CD4-positive, alpha-beta T cell treated with Interleukin-4 for 1 hour (primary cell): ENCODE measurements at regions not wholly inside any gene's neighbourhood (a gene's known extent, or its start where the extent isn't known, plus 50 kb on each side); places are given as distances from the start of the nearest gene placed in this dataset.
"Not testable (repeated sequence)": the region's sequence is repeated elsewhere in the genome, so short reads cannot be mapped to it uniquely, and the experiment has no call there.

Experiments
- DNase-seq, 2 donors: peaks; one replicate each; pipeline ENCODE4 v3.0.0-alpha.2; 2020 to 2022

GRCh38 chr16:17936766-17937402, 399.7 kb downstream of the NPIPA8 start:
- DNase-seq = no peak

GRCh38 chr16:17930280-17930679, 406.3 kb downstream of the NPIPA8 start:
- no peak for DNase-seq

GRCh38 chr16:17926866-17927399, 409.6 kb downstream of the NPIPA8 start:
- DNase-seq = no peak

GRCh38 chr16:17926461-17926860, 410.1 kb downstream of the NPIPA8 start:
- DNase-seq = no peak

GRCh38 chr16:17925761-17926160, 410.8 kb downstream of the NPIPA8 start:
- DNase-seq = no peak

- peak; percentile 22 to 51 for DNase-seq
Observed at GRCh38 chr16:17921357-17921978, 415.1 kb downstream of the NPIPA8 start.

GRCh38 chr16:17917316-17918019, 419.1 kb downstream of the NPIPA8 start:
- DNase-seq = no peak

GRCh38 chr16:17915791-17916190, 420.7 kb downstream of the NPIPA8 start:
- no peak for DNase-seq

- DNase-seq = no peak
Observed at GRCh38 chr16:17914168-17914567, 422.4 kb downstream of the NPIPA8 start.

- DNase-seq = not testable (repeated sequence)
Observed at GRCh38 chr16:17911578-17911977, 425.0 kb downstream of the NPIPA8 start.

GRCh38 chr16:17906626-17907025, 429.9 kb downstream of the NPIPA8 start:
- DNase-seq = not testable (repeated sequence)

GRCh38 chr16:17901309-17901708, 430.5 kb upstream of the XYLT1 start:
- DNase-seq = no peak

GRCh38 chr16:17899141-17899540, 428.4 kb upstream of the XYLT1 start:
- DNase-seq = no peak

- no peak for DNase-seq
Observed at GRCh38 chr16:17887963-17888362, 417.2 kb upstream of the XYLT1 start.

- DNase-seq = no peak
Observed at GRCh38 chr16:17885659-17886207, 415.0 kb upstream of the XYLT1 start.

GRCh38 chr16:17877821-17878360, 407.1 kb upstream of the XYLT1 start:
- DNase-seq = no peak

- no peak for DNase-seq
Observed at GRCh38 chr16:17866996-17867395, 396.2 kb upstream of the XYLT1 start.

GRCh38 chr16:17861981-17862479, 391.3 kb upstream of the XYLT1 start:
- DNase-seq = no peak

GRCh38 chr16:17858061-17858460, 387.3 kb upstream of the XYLT1 start:
- DNase-seq = no peak

GRCh38 chr16:17853958-17854357, 383.2 kb upstream of the XYLT1 start:
- DNase-seq = no peak

GRCh38 chr16:17852977-17853702, 382.4 kb upstream of the XYLT1 start:
- no peak for DNase-seq

GRCh38 chr16:17850581-17851250, 380.0 kb upstream of the XYLT1 start:
- no peak for DNase-seq
